Thyroid gland (tissue), 4 donors: ENCODE measurements at regions not wholly inside any gene's neighbourhood (a gene's known extent, or its start where the extent isn't known, plus 50 kb on each side); places are given as distances from the start of the nearest gene placed in this dataset.
"Not testable (repeated sequence)": the region's sequence is repeated elsewhere in the genome, so short reads cannot be mapped to it uniquely, and the experiment has no call there.

Experiments used
- POLR2A ChIP-seq, 2 donors: fragments of 450-650 bp; IDR thresholded peaks; one replicate each; pipeline ENCODE4 v1.6.1; 2017; ENCODE audit warnings: antibody characterized with exemption in 2 of 2, mild to moderate bottlenecking in 2 of 2, moderate library complexity in 1 of 2
- TF ChIP-seq, protein P1 (sequence below), 6 experiments: fragments of 200-600 bp in 3 of 6; fragments of 450-650 bp in 3 of 6; sonication (generic) in 3 of 6; IDR thresholded peaks; one replicate each; pipeline ENCODE4 v1.5.1; 2016 to 2019; ENCODE audit warnings: antibody characterized with exemption in 6 of 6, mild to moderate bottlenecking in 2 of 6, inconsistent platforms in 1 of 6, moderate library complexity in 1 of 6

DNA sequence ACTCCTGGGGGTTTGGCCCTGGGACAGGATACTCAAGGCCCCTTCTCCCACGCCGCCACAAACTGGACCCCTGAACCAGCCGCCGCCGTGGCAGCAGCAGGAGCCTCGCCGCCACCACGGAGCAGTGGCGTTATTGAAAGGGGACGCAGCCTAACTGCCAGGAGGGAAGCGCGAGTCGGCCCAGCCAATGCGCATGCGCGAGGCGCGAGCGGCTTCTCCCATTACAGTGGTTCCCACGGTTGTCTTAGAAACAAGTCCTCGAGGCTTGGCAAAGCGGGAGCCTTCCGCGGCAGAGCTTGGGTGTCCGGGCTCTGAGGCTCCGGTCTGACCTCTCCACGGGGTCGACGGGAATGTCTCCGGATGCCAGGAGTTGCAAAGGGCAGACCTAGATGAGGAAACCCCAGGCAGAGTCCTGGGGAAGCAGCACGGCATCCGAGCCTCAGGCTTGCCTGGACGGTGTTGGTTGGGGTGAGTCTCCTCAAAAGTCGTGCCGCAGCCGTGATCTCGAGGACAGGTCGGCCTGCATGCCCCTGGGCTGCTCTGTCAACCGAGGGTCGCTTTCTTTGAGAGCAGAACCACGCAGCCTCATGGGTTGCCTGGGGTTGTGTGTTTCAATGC is 360.6 kb upstream of the ZNF337 start:
- TF ChIP-seq POLR2A (IDR thresholded peaks at IDR 0.05) = not testable (repeated sequence)
- TF ChIP-seq, protein P1, sequence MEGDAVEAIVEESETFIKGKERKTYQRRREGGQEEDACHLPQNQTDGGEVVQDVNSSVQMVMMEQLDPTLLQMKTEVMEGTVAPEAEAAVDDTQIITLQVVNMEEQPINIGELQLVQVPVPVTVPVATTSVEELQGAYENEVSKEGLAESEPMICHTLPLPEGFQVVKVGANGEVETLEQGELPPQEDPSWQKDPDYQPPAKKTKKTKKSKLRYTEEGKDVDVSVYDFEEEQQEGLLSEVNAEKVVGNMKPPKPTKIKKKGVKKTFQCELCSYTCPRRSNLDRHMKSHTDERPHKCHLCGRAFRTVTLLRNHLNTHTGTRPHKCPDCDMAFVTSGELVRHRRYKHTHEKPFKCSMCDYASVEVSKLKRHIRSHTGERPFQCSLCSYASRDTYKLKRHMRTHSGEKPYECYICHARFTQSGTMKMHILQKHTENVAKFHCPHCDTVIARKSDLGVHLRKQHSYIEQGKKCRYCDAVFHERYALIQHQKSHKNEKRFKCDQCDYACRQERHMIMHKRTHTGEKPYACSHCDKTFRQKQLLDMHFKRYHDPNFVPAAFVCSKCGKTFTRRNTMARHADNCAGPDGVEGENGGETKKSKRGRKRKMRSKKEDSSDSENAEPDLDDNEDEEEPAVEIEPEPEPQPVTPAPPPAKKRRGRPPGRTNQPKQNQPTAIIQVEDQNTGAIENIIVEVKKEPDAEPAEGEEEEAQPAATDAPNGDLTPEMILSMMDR (IDR thresholded peaks at IDR 0.05) = not testable (repeated sequence)
